ENCODE measurements at regions not wholly inside any gene's neighbourhood (a gene's known extent, or its start where the extent isn't known, plus 50 kb on each side); places are given as distances from the start of the nearest gene placed in this dataset.

GRCh38 chr1:218711884-218712674 lies 366.9 kb downstream of the TGFB2 start:
- Histone ChIP-seq H3K36me3 (ENCODE audit: control insufficient read depth, insufficient read depth, low read length) (no peaks in the 10 kb centered on the region), H3K4me1 (ENCODE audit: control insufficient read depth, insufficient read depth, low read length) (no peaks in the 10 kb centered on the region), H3K9me3 (ENCODE audit: control insufficient read depth, low read length) (no peaks in the 10 kb centered on the region), H3K27ac (ENCODE audit: low read depth, low read length) (no peak overlapping the region), H3K9ac (ENCODE audit: extremely low read depth, low read length, poor library complexity, severe bottlenecking) (no peak overlapping the region), H3K4me3 (ENCODE audit: low read length) (no peak overlapping the region), H3K27me3 (ENCODE audit: control insufficient read depth, insufficient read depth, low read length, poor library complexity, severe bottlenecking) (no peaks in the 10 kb centered on the region)
- H3K27me3 Mint-ChIP-seq (ENCODE audit: insufficient read depth): no peaks in the 10 kb centered on the region
- H3K27ac Mint-ChIP-seq: no peak overlapping the region
- no peak for TF ChIP-seq CTCF (conservative IDR thresholded peaks at IDR 0.05)
- no peak for DNase-seq
- WGBS, 2 experiments (ENCODE audit: insufficient coverage in 1 of 2, insufficient read length in 1 of 2): 97 to 100% methylated on average over 5 to 9 of the region's 9 CpGs
- H3K4me3 Mint-ChIP-seq: no peak overlapping the region
- H3K9me3 Mint-ChIP-seq: peaks cover 2% of the 10 kb centered on the region
- H3K4me1 Mint-ChIP-seq: no peaks in the 10 kb centered on the region
- no peaks in the 10 kb centered on the region for H3K36me3 Mint-ChIP-seq (ENCODE audit: low read depth)

- H3K27ac Mint-ChIP-seq: no peak overlapping the region
- H3K9me3 ChIP-seq (ENCODE audit: control insufficient read depth, low read length): no peaks in the 10 kb centered on the region
- H3K27me3 Mint-ChIP-seq (ENCODE audit: insufficient read depth): no peaks in the 10 kb centered on the region
- no peaks in the 10 kb centered on the region for H3K4me1 Mint-ChIP-seq
- no peak overlapping the region for H3K9ac ChIP-seq (ENCODE audit: extremely low read depth, low read length, poor library complexity, severe bottlenecking)
- no peaks in the 10 kb centered on the region for H3K36me3 Mint-ChIP-seq (ENCODE audit: low read depth)
- no peaks in the 10 kb centered on the region for H3K36me3 ChIP-seq (ENCODE audit: control insufficient read depth, insufficient read depth, low read length)
- peaks cover 2% of the 10 kb centered on the region for H3K9me3 Mint-ChIP-seq
- H3K4me3 Mint-ChIP-seq: no peak overlapping the region
- TF ChIP-seq CTCF (conservative IDR thresholded peaks at IDR 0.05): no peak
- H3K27me3 ChIP-seq (ENCODE audit: control insufficient read depth, insufficient read depth, low read length, poor library complexity, severe bottlenecking): no peaks in the 10 kb centered on the region
- H3K27ac ChIP-seq (ENCODE audit: low read depth, low read length): no peak overlapping the region
- no peak overlapping the region for H3K4me3 ChIP-seq (ENCODE audit: low read length)
- no peak for DNase-seq
- 90 to 95% methylated on average over 5 of the region's 5 CpGs for WGBS, 2 experiments (ENCODE audit: insufficient coverage in 1 of 2, insufficient read length in 1 of 2)
- H3K4me1 ChIP-seq (ENCODE audit: control insufficient read depth, insufficient read depth, low read length): no peaks in the 10 kb centered on the region
These were observed 367.5 kb downstream of the TGFB2 start for GRCh38 chr1:218712677-218713076.

GRCh38 chr1:218715961-218716669 lies 371.0 kb downstream of the TGFB2 start:
- Histone ChIP-seq H3K4me1 (ENCODE audit: control insufficient read depth, insufficient read depth, low read length) (peaks cover 4% of the 10 kb centered on the region), H3K9me3 (ENCODE audit: control insufficient read depth, low read length) (no peaks in the 10 kb centered on the region), H3K9ac (ENCODE audit: extremely low read depth, low read length, poor library complexity, severe bottlenecking) (no peak overlapping the region), H3K36me3 (ENCODE audit: control insufficient read depth, insufficient read depth, low read length) (no peaks in the 10 kb centered on the region), H3K27me3 (ENCODE audit: control insufficient read depth, insufficient read depth, low read length, poor library complexity, severe bottlenecking) (no peaks in the 10 kb centered on the region), H3K4me3 (ENCODE audit: low read length) (no peak overlapping the region), H3K27ac (ENCODE audit: low read depth, low read length) (no peak overlapping the region)
- Mint-ChIP-seq H3K27me3 (ENCODE audit: insufficient read depth) (no peaks in the 10 kb centered on the region), H3K4me3 (no peak overlapping the region), H3K36me3 (ENCODE audit: low read depth) (no peaks in the 10 kb centered on the region), H3K27ac (no peak overlapping the region), H3K4me1 (no peaks in the 10 kb centered on the region), H3K9me3 (peaks cover 2% of the 10 kb centered on the region)
- DNase-seq: no peak
- 93 to 100% methylated on average over 1 to 3 of the region's 3 CpGs for WGBS, 2 experiments (ENCODE audit: insufficient coverage in 1 of 2, insufficient read length in 1 of 2)
- TF ChIP-seq CTCF (conservative IDR thresholded peaks at IDR 0.05): no peak

Measured in endodermal cell (in vitro differentiated cells).